Activated CD4-positive, alpha-beta T cell treated with anti-CD3 and anti-CD28 coated beads for 36 hours (primary cell): ENCODE measurements at regions not wholly inside any gene's neighbourhood (a gene's known extent, or its start where the extent isn't known, plus 50 kb on each side); places are given as distances from the start of the nearest gene placed in this dataset.

Experiments
- ATAC-seq: fragments of 200-7000 bp; cut with Tn5 transposase; one replicate; pipeline ENCODE4 v1.10.0; 2021; ENCODE audit warnings: mild to moderate bottlenecking, moderate library complexity
- CTCF ChIA-PET: fragments of 350-600 bp; sonication (Branson Sonifier 250); formaldehyde crosslinking; loops from one replicate; lab custom pipeline; 2021; ENCODE audit warnings: antibody characterized with exemption; lab: Charles Lee
- POLR2A ChIA-PET: fragments of 350-600 bp; sonication (Branson Sonifier 250); formaldehyde crosslinking; loops from one replicate; lab custom pipeline; 2021; ENCODE audit warnings: antibody characterized with exemption, inconsistent platforms; lab: Charles Lee
- DNase-seq: peaks from one replicate; pipeline ENCODE4 v3.0.0-alpha.2; 2020
- H3K27ac Mint-ChIP-seq: one replicate; pipeline ENCODE4 v1.8.0; 2021; ENCODE audit warnings: mixed read lengths
- H3K27me3 Mint-ChIP-seq: one replicate; pipeline ENCODE4 v1.8.0; 2021; ENCODE audit warnings: mixed read lengths
- H3K36me3 Mint-ChIP-seq: one replicate; pipeline ENCODE4 v1.8.0; 2021; ENCODE audit warnings: low read depth, mixed read lengths
- H3K4me1 Mint-ChIP-seq: one replicate; pipeline ENCODE4 v1.8.0; 2021; ENCODE audit warnings: mixed read lengths
- H3K4me3 Mint-ChIP-seq: one replicate; pipeline ENCODE4 v1.8.0; 2021; ENCODE audit warnings: mild to moderate bottlenecking, moderate library complexity, mixed read lengths
- H3K9me3 Mint-ChIP-seq: one replicate; pipeline ENCODE4 v1.8.0; 2021; ENCODE audit warnings: low read depth, mixed read lengths
- intact Hi-C, 2 experiments: fragments of 100-400 bp; cut with DNase I in 1 of 2; cut with micrococcal nuclease in 1 of 2; formaldehyde crosslinking; loops; one replicate each; pipeline versions ENCODE4 v1.14.2 to v1.15.1; 2022 to 2024; cut with DNase I, micrococcal nuclease

DNA sequence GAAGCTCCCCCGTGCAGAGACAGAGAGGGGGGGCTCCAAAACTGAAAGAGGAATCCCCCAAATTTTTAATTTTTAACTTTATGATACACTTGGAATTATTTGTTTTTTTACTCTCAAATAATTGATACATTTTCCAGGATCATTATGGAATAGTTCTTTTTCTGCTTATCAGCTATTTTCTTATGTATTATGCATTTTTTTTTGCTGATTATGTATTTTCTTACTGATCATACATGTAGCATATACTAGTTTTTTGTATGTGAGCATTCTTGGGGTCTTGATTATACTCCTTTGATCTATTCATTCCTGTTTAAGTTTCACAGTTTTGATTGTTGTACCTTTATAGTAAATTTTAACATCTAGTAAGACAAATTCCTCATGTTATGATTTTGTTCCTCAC lies 55.5 kb upstream of the LDHB start:
- H3K4me1 Mint-ChIP-seq: peaks cover 7% of the 10 kb centered on the region
- H3K4me3 Mint-ChIP-seq: no peak overlapping the region
- H3K27me3 Mint-ChIP-seq: peaks cover 5% of the 10 kb centered on the region
- intact Hi-C loops: no loop called here
- no peaks in the 10 kb centered on the region for H3K36me3 Mint-ChIP-seq
- no peak overlapping the region for H3K27ac Mint-ChIP-seq
- no peaks in the 10 kb centered on the region for H3K9me3 Mint-ChIP-seq
- DNase-seq (no peak), ATAC-seq (no peak)
- ChIA-PET POLR2A (no interaction called here), CTCF (interaction anchor here (1.0 kb wide), 1 partner anchor 12 kb away, joined by 3 read pairs; no protein-coding TSS in a partner anchor)

GRCh38 chr12:21710958-21711775 lies 53.5 kb upstream of the LDHB start:
- DNase-seq (no peak), ATAC-seq (peak; percentile 65)
- Mint-ChIP-seq H3K9me3 (no peaks in the 10 kb centered on the region), H3K36me3 (no peaks in the 10 kb centered on the region), H3K27me3 (peaks cover 2% of the 10 kb centered on the region), H3K27ac (no peak overlapping the region), H3K4me1 (peaks cover 7% of the 10 kb centered on the region), H3K4me3 (no peak overlapping the region)
- ChIA-PET POLR2A (interaction anchor here (0.6 kb wide), 1 partner anchor 13 kb away, joined by 3 read pairs; no protein-coding TSS in a partner anchor), CTCF (interaction anchor here (1.0 to 2.1 kb wide), 4 partner anchors 11 to 278 kb away, joined by 3 to 11 read pairs (median 4); no protein-coding TSS in a partner anchor)
- intact Hi-C loops: no loop called here
